Fibroblast of skin of abdomen (primary cell): ENCODE measurements at regions not wholly inside any gene's neighbourhood (a gene's known extent, or its start where the extent isn't known, plus 50 kb on each side); places are given as distances from the start of the nearest gene placed in this dataset.
A peak's percentile ranks its signal among the peaks of the same experiment; 100 is the strongest.

Experiments used
- DNase-seq: peaks from one replicate; pipeline ENCODE4 v3.0.0-alpha.2; 2013

DNA sequence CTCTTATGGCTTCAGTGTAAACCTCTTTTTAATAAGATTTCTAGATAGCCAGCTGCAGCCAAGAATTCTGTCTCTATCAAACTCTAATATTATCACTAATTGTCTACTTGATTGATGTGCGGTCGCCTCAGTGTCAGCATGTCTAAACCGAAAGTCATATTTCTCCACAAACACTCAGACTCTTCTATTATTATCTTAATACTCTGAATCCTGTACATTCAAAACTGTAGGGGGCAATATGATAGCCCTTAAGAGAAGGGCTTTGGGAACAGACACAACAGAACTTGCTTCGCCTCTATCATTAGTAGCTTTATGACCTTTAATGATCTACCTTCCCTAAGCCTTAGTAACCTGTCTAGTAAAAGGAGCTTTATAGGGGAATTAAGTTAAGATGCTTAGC, 379.7 kb upstream of the PTCHD4 start:
- no peak for DNase-seq

DNA sequence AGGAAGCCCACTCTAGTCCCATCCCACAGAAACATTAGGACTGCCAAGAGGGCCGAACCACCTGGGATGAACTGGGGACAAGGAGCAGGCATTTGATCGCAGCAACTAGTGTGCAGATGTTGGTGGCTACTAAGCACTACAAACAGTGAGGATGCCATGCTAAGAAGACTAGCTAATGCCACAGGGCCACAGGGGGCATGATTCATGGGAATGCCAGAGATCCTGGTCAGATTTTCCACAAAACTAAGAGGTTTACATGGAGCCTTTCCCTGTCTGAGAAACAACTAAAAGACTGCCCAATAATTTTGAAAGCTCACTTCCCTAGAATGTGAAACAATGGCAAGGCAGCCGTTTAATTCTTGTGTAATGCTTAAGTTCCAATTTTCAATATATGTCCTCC, 375.9 kb upstream of the PTCHD4 start:
- DNase-seq, result no peak

DNA sequence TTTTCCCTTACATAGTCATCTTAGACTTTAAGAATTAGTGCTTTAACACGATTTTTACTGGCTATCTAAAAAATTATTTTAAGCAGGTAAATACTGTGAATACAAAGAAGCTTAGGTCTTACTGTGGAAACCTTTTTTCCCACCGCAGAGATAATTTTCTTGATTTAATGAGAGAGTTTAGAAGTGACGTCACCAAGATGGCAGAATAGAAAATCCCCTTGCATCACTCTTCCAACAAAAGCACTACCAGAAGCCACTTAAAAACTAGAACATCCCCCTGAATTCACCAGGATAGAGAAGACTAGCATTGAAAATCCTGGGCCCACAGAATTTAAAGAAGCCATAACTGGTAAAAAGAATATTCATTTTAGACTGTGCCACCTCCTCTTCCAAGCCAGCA, 375.4 kb upstream of the PTCHD4 start:
- DNase-seq, result no peak

DNA sequence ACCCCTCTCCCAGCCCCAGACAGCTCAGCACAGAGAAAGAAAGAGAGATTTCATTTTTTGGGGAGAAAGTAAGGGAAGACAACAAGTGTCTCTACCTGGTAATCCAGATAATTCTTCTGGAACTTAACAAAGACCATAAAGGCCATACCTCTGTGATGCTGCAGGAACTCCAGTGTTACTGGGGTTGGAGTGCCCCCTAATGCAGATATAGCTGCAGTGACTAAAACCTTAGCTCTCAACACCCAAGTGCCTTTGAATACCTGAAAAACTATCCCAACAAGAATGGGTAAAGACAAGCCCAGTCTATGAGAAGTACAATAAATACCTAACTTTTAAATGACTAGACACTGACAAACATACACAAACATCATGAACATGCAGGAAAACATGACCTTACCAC, 365.3 kb upstream of the PTCHD4 start:
- peak; percentile 9 for DNase-seq

DNA sequence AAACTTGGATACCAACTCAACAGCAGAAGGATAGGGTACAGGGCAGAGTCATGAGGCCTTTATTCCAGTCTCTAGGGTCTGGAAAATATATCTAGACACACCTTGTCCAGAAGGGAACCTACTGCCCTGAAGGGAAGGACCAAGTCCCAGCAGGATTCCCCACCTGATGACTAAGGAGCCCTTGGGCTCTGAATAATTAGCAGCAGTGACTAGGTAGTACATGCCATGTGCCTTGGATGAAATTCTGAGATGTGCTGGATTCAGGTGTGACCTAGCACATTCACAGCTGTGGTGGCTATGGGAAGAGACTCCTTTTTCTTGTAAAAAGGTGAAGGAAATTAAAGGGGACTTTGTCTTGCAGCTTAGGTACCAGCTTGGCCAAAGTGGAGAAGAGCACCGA, 364.3 kb upstream of the PTCHD4 start:
- no peak for DNase-seq

DNA sequence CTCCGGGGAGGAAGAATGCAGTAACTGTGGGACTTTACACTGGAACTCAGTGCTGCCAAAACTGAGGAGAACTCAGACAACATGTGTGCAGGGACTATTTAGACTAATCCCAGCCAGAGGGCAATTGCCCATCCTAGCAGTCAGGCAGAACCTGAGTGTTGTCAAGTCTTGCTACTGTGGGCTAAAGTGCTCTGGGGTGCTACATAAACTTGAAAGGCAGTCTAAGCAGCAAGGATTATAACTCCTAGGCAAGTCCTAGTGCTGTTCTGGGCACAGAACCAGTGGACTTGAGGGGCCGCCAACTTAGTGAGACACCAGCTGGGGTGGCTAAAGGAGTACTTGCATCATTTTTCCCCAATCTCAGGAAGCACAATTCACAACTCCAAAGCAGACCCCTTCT, 363.8 kb upstream of the PTCHD4 start:
- DNase-seq, result no peak

DNA sequence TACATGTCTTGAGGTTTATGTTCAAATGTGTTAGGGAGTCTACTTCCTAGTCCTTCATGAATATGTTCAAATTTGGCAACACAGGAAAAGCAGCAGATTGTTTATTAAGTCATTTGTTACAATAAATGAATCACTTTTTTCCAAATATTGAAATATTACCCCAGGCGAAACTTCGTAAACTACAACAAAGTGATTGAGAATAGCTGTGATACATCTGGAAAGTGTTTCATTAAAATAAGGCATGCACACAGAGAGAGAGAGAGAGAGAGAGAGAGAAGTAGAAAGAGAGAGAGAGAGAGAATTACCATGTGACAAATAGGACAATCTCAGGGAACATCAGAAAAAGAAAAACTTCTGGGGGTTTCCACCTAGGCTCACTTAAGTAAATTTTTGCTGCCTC, 363.1 kb upstream of the PTCHD4 start:
- no peak for DNase-seq

DNA sequence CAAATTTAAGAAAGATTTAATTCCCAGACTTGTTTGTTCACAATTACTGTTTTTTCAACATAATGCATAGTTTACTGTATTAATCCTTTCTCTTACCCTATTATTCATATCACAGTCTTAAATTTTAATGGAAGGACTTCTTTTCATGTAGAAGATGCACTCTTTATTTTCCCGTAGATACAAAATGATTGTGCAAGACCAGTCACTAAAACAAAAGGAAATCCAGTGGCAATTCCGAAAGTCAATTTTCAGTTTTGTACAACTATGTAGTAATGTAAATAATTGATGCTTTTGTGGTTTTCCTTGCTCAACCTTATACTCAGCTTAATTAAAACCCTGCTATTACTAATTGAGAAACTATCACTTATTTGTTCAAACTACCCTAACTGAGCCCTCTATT, 361.5 kb upstream of the PTCHD4 start:
- no peak for DNase-seq

DNA sequence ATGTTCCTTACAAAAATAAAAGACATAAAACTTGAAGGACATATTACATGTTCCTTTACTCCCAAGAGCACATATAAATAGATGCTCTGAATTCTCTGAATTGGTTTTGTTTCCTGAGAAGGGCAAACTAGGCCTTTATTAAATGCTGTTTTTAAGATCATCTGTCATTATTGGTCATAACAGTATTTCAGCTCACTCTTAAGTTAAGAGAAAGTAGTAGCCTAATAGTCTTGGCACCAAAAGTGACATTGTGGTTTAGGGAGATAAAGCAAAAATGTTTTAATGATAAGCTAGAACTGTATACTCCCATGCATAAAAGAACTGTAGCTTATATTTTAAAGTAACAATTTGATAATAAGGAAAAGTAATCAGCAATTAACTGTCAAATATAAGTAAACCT, 361.1 kb upstream of the PTCHD4 start:
- no peak for DNase-seq

DNA sequence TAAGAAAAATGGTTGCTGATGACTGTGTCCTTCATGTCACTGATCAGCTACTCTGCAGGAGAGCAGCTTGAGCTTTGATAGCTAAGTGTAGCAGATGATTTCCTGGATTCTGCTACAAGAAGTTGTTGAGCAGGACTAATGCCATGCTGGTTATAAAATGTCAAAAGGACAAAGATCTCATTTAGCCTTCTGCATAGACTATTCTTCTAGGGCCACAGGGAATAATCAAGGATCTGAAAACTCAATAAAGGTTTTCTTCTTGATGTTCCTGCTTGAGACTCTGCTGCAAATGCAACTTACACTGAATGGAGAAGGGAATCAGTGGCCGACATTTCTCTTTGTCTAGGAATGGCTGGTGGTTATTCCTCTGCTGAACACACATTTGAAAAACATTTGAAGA, 360.3 kb upstream of the PTCHD4 start:
- no peak for DNase-seq

DNA sequence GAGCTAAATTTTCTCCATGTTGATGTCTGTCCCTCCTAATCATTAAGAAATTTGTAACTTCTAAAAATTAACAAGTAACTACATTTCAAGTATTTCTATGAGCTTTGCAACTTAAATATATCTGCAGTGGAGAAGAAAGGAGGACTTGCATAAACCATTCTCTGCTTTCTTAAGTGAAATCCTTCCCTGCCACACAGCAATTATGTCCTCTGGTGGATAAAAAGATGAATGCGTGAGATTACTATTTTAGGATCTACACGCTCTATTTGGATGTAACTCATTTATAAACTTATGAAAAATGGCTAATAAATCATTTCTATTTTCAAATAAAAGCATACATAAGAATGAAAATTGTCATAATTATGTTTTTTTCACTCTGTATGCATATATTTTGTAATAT, 338.0 kb upstream of the PTCHD4 start:
- no peak for DNase-seq

DNA sequence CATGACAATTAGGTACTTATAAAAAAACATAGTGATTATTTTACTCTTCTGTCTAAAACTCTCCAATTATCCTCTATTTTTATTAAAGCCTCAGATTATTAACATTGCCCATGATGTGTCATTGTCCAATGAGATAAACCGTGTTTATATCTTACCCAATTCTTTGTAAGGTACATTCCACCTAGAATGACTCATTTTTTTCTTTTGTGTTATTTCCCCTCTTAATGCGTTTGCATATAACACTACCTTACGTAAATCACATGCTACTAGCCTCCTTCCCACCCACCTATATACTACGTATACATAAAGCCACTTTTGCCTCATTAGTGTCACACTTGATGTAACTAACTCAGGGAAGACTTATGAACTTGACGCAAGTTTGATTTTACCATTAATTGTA, 336.3 kb upstream of the PTCHD4 start:
- no peak for DNase-seq

DNA sequence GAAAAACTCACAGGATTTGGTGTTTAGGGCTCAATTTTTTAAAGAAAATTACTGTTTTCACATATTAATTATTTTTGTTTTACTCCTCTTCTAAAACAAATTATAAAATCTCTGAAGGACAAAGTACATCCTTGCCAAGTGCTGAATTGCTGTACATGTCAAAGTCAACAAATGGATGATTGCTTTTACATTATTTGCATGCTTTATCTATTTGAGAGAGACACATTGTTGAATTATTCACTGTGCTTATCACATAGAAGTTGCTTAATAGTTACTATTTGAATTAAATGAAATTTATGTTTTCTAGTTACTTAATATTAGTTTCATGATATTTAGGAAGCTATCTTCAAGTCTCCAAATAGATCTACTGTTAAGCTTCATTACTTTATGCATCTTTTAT, 318.6 kb upstream of the PTCHD4 start:
- no peak for DNase-seq

DNA sequence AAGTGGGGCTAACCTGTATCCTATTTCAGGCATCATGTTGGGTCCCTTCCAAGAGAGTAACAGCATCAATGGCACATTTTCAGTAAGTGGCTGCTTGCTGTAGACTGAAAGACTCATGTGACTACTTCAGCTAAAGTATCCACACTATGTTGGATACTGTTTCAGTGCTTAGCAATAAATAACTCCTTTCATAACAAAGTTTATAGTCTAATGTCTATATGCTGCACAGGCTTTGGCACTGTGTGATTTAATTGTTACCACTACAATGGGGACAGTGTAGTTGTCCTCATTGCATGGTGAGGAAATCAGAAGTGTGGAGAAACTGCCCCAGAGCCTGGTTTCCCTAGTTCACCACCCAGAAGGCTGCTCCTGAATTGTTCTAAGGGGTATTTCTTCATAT, 318.0 kb upstream of the PTCHD4 start:
- no peak for DNase-seq

DNA sequence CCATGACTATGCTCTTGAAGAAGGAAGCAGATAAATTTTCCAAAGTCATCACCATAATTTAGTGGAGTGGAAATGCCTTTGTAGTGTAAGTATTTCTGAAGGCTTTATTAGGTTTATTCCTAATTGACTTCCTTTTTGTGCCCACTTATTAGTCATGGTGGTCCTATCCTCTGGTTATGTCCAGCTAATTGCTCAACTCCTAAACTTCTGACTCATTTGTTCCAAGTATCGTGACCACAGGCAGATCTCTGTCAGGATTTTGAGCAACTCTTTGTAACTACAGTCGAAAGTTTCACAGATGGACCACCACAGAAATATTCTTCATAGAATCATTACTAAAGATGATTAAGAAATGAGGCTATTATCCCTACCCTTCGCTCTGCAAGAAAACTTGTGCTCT, 315.6 kb upstream of the PTCHD4 start:
- DNase-seq, result peak; percentile 90

DNA sequence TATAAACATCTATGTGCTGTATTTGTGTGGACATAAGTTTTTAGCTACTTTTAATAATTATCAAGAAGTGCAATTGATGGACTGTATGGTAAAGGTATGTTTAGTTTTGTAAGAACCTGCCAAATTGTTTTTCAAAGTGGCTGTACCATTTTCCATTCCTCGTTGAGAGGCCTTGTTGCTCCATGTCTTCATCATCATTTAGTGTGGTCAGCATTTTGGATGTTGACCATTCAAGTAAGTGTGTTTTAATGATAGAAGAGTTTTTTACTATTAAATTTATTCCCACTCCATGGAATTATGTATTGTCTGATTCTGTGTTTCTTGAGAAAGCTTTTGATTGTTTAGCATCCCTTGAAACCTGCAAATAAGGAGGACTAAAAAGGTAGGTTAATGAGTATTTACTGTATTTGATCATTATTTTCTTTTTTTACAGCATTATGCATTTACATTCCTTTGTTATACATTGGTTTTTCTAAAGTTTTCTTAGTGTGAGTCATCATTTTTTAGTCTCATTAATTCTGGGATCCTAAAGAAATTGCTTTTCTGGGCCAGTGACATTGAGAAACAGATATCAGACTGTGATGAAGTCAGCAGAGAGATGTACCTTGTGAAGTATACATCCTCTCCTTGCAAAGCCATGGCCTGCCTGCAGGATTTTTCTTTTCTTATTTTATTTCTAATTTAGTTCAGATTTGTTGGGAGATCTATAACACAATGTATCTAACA, 312.8 kb upstream of the PTCHD4 start:
- DNase-seq, result peak; percentile 59

DNA sequence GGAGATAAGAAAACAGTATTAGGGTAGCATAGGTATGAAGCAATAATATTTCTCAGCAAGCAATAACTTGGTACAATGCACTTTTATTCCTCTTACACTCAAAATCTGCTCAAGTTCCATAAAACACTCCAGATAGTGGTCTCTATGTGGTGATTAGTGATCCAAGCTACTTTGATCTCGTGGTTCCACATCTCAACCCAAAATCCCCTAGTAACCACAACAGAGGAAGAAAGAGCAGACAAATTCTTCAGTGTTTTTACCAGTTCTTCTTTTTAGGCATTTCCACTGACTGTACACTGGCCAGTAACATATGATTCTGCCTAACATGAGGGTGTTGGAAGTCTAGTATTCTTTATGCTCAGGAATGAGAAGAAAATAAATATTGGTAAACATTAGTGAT, 309.0 kb upstream of the PTCHD4 start:
- peak; percentile 3 for DNase-seq

DNA sequence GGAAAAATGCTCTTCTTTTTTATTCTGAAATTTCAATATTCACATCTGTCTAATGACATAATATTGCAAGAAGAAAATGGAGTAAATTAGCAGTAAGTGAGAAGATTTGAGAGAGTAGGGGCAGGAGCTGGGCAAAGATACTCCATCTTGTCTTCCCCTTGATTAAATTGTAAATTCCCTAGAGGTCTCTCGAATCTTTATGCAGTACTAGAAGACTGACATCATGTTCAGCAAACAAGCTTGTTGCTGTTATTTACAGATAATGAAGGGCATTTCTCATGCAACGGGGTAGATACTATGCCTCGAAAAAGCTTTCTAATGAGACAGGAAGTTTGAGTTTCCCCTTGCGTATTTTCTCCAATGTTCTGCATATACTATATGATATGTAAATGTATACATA, 306.9 kb upstream of the PTCHD4 start:
- DNase-seq, result no peak

DNA sequence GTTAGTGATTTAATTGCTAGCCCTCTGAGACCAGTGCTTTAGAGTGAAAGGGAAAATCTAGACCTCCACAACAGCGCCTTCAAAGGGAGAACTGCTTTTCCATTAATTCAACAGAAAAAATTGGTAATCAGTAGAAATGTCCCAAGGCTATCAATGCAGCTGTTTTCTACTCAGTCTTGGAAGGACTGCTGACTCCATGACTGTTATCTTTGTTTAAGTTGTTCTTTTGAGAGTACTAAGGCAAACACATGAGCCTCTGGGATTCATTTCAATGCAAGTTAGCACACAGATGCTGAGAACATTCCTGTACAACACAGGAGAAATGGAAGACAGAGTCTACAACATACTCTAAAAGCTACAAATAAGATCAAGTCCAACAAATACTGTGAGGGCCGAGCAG, 301.7 kb upstream of the PTCHD4 start:
- DNase-seq, result no peak

DNA sequence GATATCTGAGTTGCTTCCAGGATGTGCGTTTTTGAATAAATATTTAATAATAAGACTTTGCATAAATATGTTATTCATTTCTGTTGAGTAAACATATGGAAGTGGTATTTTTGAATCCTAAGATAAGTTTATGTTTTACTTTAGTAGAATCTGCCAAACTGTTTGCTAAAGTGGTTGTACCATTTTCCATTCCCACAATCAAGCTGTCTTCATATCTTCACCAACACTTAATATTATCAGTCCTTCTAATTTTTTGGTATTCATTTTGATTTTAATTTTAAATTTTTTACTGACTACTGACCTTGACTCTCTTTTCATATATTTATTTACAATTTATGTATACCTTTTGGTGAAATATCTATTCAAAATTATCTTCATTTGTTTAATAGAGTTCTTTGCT, 293.9 kb upstream of the PTCHD4 start:
- no peak for DNase-seq

DNA sequence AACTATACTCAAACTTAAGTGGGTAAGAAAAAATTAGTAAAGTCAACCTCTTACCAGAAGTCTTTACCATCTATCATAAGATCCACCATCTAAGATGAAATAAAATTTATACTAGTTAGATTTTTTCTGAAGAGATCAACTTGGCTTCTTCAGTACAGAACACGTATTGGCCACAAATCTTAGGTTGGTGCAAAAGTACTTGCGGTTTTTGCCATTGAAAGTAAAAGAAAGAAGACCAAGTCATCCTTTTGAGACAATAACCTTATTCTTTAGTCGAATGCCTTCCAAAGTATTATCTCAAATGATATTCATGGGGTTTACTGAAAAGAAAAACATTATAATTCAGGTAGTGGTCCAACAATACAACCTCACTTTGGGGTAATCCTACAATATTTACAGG, 292.6 kb upstream of the PTCHD4 start:
- DNase-seq, result no peak

DNA sequence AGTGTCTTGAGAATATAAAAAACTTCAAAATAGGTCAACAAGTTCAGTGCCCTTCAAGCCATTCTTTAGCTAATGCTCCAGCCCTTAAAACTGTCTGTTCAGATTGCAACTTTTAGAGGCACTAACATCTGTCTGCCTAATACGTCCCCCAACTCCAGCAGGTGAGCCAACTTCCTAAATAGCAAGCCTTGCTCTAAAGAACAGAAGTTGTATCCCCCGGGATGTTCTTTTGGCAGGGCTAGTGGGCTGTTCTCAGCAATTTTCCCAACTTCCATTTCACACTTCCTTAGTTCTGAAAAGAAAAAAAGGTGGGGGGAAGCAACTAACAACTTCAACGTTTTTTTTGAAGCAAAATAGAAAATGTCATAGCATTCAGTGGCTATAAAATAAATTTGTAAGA, 290.0 kb upstream of the PTCHD4 start:
- no peak for DNase-seq

DNA sequence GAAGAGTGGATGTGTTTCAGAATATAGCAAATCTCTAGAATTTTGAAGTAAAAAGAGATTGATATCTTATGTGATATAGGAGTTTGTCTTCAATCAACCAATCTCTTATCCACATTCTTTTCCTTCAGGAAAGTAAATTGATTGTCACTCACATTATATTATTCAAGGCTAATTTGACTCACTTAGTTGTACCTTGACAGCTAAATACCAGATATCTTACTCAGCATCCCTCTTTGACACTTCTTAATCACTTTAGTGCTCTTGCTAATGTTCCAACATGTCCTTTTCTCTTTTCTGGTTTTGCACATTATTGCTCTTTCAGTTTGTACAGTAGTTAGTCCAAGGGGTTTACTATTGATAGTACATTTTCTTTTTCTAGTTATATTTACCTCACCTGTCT, 286.9 kb upstream of the PTCHD4 start:
- no peak for DNase-seq

DNA sequence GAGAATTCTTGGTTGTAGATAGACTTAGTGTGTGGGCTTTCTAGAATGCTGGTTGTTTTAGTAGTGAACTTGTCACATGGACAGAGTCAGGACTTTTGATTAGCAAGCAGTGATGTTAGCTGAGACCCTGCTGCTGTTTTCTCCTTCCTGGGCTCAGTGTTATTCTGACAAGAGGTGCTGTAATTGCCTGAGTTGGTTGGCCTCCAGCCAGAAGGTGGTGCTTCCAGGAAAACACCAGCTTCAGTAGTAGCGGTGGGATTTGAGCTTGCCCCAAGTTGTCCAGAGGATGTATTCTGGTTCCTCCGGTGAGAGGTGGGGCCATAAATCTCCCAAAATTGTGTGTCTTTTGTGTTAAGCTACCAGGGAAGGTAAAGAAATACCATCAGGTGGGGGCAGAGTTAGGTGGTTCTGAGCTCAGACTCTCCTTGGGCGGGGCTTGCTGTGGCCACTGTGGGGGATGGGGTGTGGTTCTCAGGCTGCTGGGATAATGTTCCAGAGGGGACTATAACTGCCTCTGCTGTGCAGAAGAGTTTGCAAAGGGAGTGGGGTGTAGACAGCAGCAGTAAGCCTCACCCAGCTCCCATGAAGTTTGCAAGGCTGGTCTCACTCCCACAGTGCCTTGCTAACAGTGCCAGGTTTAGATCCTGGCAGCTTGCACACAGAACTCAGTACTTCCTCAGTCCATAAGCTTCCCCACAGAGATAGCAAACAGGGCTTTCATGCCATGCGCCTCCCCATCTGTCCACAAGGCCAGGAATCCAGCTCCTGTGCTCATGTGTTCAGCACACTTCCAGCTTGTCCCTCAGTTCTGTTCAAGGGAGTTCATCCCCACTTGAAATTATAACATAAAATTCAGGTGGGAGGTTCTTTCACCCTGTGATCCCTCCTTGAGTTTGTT, 278.4 kb upstream of the PTCHD4 start:
- no peak for DNase-seq
